Epithelial cell of proximal tubule (primary cell): ENCODE measurements at regions not wholly inside any gene's neighbourhood (a gene's known extent, or its start where the extent isn't known, plus 50 kb on each side); places are given as distances from the start of the nearest gene placed in this dataset.

ENCODE experiments used
- DNase-seq: peaks from one replicate; pipeline ENCODE4 v3.0.0-alpha.2; 2011; ENCODE audit warnings: low read depth
- H3K4me3 ChIP-seq: 2 replicates; pipeline ENCODE4 v1.5.1; 2011; ENCODE audit warnings: low read depth, mild to moderate bottlenecking, low read length
- TF ChIP-seq, protein P1 (sequence below): conservative IDR thresholded peaks from 2 replicates; pipeline ENCODE4 v1.5.1; 2012; ENCODE audit warnings: low read depth, mild to moderate bottlenecking, low read length

DNA sequence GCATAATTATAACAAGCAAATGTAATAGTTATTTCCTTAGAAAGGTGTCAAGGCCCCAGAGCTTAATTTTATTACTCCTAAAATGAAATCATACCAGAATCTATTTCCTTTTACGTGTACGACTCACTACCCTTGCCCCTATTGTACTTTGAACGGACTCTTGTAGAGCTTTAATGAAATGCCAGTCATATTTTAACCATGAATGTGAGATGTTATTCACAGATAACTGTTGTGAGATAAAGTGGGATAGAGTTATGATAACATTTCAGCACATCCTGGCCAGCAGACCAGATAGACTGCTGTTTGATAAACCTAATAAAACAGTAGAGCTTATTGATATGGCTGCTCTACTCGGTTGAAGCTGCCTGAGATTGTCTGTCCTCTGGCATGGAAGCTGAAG lies 500.8 kb upstream of the PBX1 start:
- TF ChIP-seq, protein P1, sequence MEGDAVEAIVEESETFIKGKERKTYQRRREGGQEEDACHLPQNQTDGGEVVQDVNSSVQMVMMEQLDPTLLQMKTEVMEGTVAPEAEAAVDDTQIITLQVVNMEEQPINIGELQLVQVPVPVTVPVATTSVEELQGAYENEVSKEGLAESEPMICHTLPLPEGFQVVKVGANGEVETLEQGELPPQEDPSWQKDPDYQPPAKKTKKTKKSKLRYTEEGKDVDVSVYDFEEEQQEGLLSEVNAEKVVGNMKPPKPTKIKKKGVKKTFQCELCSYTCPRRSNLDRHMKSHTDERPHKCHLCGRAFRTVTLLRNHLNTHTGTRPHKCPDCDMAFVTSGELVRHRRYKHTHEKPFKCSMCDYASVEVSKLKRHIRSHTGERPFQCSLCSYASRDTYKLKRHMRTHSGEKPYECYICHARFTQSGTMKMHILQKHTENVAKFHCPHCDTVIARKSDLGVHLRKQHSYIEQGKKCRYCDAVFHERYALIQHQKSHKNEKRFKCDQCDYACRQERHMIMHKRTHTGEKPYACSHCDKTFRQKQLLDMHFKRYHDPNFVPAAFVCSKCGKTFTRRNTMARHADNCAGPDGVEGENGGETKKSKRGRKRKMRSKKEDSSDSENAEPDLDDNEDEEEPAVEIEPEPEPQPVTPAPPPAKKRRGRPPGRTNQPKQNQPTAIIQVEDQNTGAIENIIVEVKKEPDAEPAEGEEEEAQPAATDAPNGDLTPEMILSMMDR: no peak
- DNase-seq: no peak
- no peak overlapping the region for H3K4me3 ChIP-seq

DNA sequence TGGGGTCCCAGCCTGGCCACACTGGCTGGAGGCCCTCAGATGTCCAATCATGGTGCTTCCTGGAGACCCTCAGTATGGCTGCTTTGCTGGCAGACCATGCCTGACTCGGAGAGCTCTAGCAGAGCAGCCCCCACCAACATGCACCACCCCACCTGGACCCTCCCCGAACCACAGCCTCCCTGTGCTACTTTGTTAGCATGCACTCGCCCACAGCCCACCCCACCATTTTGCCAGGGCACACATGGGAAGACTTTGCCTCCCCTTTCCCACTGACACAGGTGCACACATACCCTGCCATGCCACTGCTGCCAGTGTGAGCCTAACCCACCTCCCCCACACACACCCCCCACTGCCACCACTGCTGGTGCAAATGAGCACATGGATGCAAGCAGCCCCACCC lies 497.5 kb upstream of the PBX1 start:
- no peak for DNase-seq
- TF ChIP-seq, protein P1: no peak
- H3K4me3 ChIP-seq: no peak overlapping the region

DNA sequence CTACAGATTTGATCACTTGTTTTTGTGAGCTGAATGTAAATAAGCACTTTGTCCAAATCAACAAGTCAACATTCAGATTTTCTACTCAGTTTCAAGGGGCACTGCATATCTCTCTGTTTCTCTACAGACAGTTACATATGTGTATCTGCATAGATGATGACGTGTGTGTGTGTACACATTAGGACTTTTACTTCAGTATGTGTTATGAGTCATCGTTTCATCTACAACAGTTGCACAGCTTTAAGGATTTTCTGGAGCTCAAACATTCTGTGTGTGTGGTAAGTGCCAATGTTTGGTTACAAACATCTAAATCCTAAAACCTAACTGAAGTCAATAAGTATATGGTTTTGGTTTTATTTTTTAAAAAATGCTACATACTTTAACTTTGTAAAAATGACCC lies 494.5 kb upstream of the PBX1 start:
- no peak for DNase-seq
- TF ChIP-seq, protein P1: no peak
- no peak overlapping the region for H3K4me3 ChIP-seq

DNA sequence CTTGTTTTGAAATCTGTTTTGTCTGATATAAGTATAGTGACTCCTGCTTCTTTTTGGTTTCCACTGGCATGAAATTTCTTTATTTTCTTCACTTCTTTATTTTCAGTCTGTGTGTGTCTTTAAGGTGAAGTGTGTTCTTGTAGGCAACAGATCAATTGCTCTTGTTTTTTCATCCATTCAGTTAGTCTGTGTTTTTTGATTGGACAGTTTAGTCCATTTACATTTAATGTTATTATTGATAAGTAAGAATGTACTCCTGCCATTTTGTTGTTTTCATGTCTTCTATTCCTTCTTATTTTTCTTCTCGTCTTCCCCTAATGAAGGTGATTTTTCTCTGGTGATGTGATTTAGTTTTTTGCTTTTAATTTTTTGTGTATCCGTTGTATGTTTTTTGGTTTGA lies 487.7 kb upstream of the PBX1 start:
- no peak for DNase-seq
- no peak overlapping the region for H3K4me3 ChIP-seq
- TF ChIP-seq, protein P1: no peak

DNA sequence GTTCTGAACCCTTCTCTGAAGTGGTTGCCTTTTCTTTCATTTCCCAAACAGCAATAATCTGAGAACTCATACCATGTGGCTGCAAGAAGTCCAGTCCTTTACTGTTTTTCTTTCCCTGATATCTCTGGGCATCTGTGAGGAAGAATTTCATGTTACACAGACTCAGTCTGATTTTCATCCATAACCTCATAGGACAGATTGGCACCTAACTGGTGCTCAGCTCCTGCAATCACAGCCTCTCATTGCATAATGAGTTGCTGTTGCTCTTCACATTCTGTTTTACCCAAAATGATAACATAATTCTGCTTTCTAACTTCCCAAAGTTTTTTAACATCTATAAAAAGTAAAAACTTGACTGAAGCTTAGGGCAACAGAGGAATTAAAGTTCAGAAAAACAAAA lies 472.2 kb upstream of the PBX1 start:
- no peak overlapping the region for H3K4me3 ChIP-seq
- DNase-seq: no peak

DNA sequence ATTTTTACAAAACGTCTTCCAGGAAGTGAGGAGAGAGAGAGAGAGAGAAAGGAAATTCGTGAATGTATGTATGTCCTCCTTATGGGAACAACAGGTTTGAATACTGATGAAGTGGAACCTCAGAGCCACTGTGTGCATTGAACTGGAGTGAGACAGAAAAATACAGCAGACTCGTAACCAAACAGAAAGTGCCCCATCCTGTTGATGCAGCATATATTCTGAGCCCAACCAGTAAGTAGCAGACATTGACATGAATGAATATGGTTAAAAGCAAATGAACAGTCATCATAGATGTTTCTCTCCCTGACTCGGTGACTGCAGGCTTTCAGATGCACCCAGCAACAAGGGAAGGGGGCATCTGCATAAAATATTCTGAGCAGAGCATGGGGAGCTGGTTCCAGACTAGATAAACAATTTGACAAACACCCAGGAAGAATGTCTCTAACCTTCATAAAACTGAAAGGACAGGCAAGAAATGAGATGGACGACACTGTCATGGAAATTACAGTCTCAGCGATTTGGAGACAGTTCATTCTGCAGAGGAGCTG lies 471.0 kb upstream of the PBX1 start:
- H3K4me3 ChIP-seq: no peak overlapping the region
- DNase-seq: no peak

More for the DNA sequence above, 472.2 kb upstream of the PBX1 start:
- TF ChIP-seq, protein P1: no peak

More for the DNA sequence above, 471.0 kb upstream of the PBX1 start:
- TF ChIP-seq, protein P1: no peak
